ENCODE measurements at regions not wholly inside any gene's neighbourhood (a gene's known extent, or its start where the extent isn't known, plus 50 kb on each side); places are given as distances from the start of the nearest gene placed in this dataset.

DNA sequence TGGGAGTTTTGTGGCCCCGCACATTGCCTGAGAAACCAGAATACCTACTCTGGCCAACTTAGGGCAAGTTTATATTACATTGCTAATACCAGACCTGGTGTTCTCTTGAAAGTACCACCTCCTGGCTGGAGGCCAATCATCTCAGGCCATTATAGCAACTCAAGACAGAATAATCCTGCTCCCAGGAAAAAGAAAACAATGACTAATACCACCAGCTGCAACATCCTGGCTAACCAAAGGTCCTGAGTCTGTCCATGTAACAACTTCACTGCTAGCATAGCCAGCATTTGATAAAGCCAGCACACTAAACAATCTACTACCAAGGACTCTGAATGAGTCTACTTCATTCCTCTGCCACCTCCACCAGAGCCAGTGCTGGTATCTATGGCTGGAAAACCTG, 1298.7 kb upstream of the CNTN5 start:
- TF ChIP-seq, protein P1, sequence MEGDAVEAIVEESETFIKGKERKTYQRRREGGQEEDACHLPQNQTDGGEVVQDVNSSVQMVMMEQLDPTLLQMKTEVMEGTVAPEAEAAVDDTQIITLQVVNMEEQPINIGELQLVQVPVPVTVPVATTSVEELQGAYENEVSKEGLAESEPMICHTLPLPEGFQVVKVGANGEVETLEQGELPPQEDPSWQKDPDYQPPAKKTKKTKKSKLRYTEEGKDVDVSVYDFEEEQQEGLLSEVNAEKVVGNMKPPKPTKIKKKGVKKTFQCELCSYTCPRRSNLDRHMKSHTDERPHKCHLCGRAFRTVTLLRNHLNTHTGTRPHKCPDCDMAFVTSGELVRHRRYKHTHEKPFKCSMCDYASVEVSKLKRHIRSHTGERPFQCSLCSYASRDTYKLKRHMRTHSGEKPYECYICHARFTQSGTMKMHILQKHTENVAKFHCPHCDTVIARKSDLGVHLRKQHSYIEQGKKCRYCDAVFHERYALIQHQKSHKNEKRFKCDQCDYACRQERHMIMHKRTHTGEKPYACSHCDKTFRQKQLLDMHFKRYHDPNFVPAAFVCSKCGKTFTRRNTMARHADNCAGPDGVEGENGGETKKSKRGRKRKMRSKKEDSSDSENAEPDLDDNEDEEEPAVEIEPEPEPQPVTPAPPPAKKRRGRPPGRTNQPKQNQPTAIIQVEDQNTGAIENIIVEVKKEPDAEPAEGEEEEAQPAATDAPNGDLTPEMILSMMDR (IDR thresholded peaks at IDR 0.05; ENCODE audit: low read depth, low read length), result no peak
- no peak for TF ChIP-seq POLR2A (IDR thresholded peaks at IDR 0.05; ENCODE audit: extremely low read depth, insufficient read length)

Data from NB4 (cell line).